ENCODE measurements at regions not wholly inside any gene's neighbourhood (a gene's known extent, or its start where the extent isn't known, plus 50 kb on each side); places are given as distances from the start of the nearest gene placed in this dataset.
"Not testable (repeated sequence)": the region's sequence is repeated elsewhere in the genome, so short reads cannot be mapped to it uniquely, and the experiment has no call there.

DNA sequence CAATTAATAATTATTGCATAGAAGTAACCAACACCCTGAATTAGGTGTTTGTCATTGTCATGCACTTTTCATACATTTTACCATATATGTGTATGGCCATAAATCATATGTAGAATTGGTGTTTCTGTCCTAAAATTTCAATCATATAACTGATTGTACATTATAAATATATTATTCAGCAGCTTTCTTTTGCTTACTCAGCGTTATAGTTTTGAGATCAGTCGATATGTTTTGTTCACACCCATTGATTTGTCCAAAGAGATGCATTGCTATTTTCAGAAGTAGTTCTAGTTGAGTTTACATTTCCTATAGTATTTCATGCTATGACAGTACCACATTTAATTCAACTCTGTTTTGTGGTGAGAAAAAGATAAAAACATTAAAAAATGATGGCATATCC, 50.5 kb upstream of the PARP4 start:
- DNase-seq: no peak

GRCh38 chr13:24563971-24564370, 51.4 kb upstream of the PARP4 start:
- DNase-seq: not testable (repeated sequence)

DNA sequence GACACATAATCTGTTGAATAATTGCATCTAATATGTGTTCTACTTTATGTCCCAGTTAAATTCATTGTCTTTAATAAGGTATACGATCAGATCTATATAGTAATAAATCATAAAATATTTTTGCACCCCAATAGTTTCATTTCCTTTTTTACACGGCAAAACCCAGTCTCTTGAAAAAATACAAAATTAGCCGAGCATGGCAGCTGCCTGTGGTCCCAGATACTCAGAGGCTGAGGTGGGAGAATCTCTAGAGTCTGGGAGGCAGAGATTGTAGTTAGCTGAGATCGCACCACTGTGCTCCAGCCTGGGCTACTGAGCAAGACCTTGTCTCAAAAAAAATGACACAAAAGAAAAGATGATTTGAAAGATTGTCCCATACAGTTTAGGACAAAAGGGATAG, 52.3 kb upstream of the PARP4 start:
- DNase-seq: no peak

DNA sequence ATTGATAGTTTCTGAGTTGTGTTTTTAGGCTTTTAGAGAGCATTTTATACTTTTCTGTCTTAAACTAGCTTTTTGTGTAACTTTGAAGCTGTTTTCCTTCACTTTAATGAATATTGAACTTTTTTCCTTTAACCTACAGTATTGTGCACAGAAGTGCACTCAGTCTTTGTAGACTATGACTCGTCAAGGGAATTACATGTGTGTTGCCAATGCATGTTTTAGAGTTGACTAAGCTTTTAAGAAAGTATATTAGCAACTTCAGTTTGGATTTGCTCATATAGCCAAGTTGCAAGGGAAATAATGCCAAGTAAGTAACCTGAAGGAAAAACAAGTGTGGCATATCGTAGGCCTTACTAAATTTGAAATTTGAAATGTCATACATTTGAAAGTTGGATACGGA, 55.0 kb upstream of the PARP4 start:
- not testable (repeated sequence) for DNase-seq

DNA sequence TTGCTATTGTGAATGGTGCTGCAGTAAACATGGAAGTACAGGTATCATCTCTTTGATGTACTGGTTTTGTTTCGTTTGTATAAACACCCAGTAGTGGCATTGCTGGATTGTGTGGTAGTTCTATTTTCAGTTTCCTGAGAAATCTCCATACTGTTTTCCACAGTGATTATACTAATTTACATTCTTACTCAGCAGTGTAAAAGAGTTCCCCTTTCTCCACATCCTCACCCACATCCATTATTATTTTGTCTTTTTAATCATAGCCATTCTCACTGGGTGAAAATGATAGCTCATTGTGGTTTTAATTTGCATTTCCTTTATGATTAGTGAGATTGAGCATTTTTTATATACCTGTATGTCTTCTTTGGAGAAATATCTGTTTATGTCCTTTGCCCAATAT, 62.3 kb upstream of the PARP4 start:
- DNase-seq: no peak

- DNase-seq: not testable (repeated sequence)
These were observed 67.7 kb upstream of the PARP4 start for GRCh38 chr13:24580315-24580714.

- not testable (repeated sequence) for DNase-seq
These were observed 69.0 kb upstream of the PARP4 start for GRCh38 chr13:24581578-24581977.

- DNase-seq: not testable (repeated sequence)
These were observed 79.1 kb upstream of the PARP4 start for GRCh38 chr13:24591697-24592096.

DNA sequence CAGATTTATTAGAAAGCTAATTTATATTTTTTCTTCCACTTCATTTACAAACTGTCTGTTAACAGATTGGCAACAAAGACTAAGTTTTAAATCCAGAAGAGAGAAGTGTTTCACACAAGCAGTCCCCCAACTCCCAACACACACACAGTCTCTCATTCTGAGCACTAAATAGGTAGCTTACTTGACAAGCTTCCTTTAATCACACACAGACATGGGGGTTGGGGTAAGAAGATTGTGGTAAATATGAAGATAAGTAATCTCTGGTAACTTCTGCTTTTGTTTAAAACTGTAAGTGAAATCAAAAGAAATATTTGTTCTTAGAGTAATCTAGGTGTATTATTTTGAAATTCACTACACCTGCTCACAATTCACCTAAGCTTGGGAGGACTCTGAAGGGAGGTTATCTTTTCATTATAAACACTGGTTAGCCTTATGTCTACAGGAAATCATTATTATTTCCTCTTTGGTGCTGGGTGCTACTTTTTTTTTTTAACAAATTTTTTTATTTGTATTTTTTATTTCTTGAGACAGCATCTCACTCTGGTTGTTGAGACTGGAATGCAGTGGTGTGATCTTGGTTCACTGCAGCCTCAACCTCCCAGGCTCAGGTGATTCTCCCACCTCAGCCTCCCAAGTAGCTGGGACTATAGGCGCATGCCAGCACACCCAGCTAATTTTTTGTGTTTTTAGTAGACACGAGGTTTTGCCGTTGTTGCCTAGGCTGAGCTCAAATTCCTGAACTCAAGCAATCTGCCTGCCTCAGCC, 82.1 kb upstream of the ATP12A start:
- DNase-seq: not testable (repeated sequence)

GRCh38 chr13:24599019-24599791, 81.0 kb upstream of the ATP12A start:
- DNase-seq: not testable (repeated sequence)

DNA sequence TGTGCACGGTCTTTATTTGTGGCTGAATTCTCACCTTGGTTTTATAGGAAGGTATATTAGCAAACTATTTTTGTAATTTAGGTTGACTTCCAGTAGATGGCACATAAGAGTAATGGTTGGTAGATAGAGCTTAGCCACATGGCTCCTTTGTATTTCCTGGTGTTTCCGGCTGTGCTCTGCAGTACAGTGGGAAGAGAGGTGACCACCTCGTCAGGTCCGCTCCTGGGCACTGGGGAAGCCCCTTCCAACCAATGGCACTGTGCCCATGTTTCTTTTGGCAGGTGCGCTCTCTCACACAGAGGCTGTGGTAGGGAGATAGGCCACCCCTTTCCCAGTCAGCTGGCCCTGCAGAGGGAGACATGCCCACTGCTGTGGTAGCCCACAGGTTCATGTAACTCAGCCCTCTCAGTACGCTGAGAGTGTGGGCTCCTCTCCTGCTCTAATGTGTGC, 74.3 kb upstream of the ATP12A start:
- DNase-seq: peak; percentile 53 to 60

DNA sequence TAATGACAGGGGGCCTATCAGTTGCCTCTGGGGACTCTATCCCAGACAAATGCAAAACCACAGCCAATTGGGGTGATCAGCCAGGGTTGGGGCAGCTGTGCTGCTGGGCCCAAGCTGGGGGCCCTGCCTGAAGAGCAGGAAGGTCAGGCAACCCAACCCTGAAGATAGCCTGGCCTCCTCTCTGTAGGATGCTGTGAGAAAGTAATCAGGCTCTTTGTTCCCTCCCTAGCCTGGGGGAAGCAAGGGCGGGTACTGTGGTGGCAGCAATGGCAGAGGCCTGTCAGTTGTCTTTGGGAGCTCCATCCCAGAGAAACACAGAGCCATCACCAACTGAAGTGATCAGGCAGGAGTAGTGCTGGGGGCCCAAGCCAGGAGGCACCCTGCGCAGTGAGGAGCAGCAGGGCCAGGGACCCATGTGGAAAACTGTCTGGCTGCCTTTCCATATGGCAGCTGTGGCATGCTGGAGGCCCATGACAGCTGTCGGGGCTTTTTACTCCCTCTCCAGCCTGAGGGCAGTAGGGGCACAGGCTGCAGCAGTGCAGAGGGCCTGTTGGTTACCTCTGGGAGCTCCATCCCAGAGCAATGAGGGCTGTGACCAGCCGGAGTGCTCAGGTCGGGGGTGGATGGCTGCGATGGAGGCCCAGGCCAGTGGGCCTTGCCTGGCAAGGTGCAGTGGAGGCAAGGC, 73.6 kb upstream of the ATP12A start:
- DNase-seq: no peak

- DNase-seq: no peak
These were observed 69.3 kb upstream of the ATP12A start for GRCh38 chr13:24610956-24611355.

DNA sequence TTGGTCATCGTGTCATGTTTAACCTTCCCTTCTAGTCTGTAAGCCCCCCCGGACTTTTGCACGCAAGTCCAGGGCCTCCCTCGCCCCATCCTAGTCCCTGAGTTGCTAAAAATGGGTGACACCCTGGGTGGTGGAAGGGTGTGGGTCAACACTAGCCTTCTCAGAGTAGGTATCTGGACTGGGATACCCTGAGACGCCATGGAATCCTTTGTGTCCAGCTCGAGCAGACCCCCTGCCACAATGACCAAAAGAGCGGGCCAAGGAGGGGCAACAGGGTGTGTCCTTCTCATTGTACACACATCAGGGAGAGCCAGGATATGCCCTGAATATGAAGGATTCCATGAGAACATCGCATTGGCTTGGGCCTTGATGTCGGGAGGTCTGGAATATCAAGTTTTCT, 67.5 kb upstream of the ATP12A start:
- DNase-seq: no peak

- no peak for DNase-seq
These were observed 67.1 kb upstream of the ATP12A start for GRCh38 chr13:24613128-24613527.

- no peak for DNase-seq
These were observed 66.5 kb upstream of the ATP12A start for GRCh38 chr13:24613755-24614154.

- DNase-seq: no peak
These were observed 65.7 kb upstream of the ATP12A start for GRCh38 chr13:24614306-24615080.

GRCh38 chr13:24615114-24615513, 65.1 kb upstream of the ATP12A start:
- no peak for DNase-seq

GRCh38 chr13:24615911-24616472, 64.2 kb upstream of the ATP12A start:
- no peak for DNase-seq

- no peak for DNase-seq
These were observed 63.7 kb upstream of the ATP12A start for GRCh38 chr13:24616514-24616913.

DNA sequence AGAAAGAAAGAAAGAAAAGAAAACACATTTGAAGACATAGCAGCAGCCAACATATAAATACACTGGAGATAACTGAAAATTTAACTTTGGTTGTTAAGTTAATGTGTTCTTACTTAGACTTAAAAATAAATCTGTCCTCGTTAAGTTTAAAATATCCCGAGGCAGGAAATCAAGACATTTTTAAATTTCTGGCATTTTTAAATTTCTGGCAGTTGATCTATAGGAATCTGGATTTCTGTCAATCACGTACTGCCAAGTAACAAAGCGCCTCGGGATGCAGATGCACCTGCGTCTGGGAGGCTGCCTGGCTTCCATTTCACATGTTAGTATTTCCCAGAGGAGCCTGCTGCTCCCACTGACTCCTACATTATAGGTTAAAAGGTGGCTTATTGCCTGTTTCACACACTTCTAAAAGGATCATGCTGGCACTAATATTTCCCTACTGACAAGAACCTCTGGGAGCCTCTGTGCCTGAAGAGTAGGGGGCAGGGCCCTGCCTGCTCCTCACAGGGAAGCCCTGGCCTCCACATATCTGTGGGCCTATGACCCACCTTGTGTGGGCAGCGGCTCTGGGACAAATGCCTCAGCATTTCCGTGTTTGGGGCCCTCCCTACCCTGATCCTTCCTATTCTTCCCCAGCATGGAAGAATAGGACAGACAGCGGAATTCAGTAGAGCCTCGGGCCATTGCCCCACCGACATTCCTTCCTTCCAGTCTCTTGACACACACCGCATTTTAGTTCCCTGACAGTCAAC, 62.8 kb upstream of the ATP12A start:
- no peak for DNase-seq
